Left ventricle myocardium inferior (tissue), 1 donor: ENCODE measurements at regions not wholly inside any gene's neighbourhood (a gene's known extent, or its start where the extent isn't known, plus 50 kb on each side); places are given as distances from the start of the nearest gene placed in this dataset.
A peak's percentile ranks its signal among the peaks of the same experiment; 100 is the strongest.

ENCODE experiments used
- DNase-seq: peaks from one replicate; pipeline ENCODE4 v3.0.0-alpha.2; 2020
- H3K27ac ChIP-seq: fragments of 200-600 bp; replicated peaks from 2 replicates; pipeline ENCODE4 v1.8.0; 2021
- H3K27me3 ChIP-seq: fragments of 200-600 bp; 2 replicates; pipeline ENCODE4 v1.8.0; 2021; ENCODE audit warnings: low read depth
- H3K36me3 ChIP-seq: fragments of 200-600 bp; 2 replicates; pipeline ENCODE4 v1.8.0; 2021
- H3K4me1 ChIP-seq: fragments of 200-600 bp; 2 replicates; pipeline ENCODE4 v1.8.0; 2021
- H3K4me3 ChIP-seq: fragments of 200-600 bp; 2 replicates; pipeline ENCODE4 v1.8.0; 2021; ENCODE audit warnings: mild to moderate bottlenecking, moderate library complexity
- H3K9me3 ChIP-seq: fragments of 200-600 bp; replicated peaks from 2 replicates; pipeline ENCODE4 v1.8.0; 2021
- intact Hi-C: fragments of 100-400 bp; cut with micrococcal nuclease; formaldehyde crosslinking; loops from one replicate; pipeline ENCODE4 v1.11.0; 2022
- TF ChIP-seq, protein P1 (sequence below): fragments of 200-600 bp; IDR thresholded peaks from 2 replicates; pipeline ENCODE4 v1.8.0; 2021; ENCODE audit warnings: antibody characterized with exemption, mild to moderate bottlenecking, borderline replicate concordance
- donor health status: DM: no; HTN: yes; CAD: no; lungs with severe emphysema.

DNA sequence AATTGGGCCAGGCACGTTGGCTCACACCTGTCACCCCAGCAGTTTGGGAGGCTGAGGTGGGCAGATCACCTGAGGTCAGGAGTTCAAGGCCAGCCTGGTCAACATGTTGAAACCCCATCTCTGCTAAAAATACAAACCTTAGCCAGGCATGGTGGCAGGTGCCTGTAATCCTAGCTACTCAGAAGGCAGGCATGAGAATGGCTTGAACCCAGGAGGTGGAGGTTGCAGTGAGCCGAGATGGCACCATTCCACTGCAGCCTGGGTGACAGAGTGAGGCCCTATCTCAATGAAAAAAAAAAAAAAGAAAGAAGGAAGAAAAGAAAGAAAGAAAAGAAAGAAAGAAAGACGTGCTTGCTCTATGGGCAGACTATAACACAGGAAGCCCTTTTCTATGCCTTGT is 84.4 kb downstream of the FOXL1 start:
- TF ChIP-seq, protein P1, sequence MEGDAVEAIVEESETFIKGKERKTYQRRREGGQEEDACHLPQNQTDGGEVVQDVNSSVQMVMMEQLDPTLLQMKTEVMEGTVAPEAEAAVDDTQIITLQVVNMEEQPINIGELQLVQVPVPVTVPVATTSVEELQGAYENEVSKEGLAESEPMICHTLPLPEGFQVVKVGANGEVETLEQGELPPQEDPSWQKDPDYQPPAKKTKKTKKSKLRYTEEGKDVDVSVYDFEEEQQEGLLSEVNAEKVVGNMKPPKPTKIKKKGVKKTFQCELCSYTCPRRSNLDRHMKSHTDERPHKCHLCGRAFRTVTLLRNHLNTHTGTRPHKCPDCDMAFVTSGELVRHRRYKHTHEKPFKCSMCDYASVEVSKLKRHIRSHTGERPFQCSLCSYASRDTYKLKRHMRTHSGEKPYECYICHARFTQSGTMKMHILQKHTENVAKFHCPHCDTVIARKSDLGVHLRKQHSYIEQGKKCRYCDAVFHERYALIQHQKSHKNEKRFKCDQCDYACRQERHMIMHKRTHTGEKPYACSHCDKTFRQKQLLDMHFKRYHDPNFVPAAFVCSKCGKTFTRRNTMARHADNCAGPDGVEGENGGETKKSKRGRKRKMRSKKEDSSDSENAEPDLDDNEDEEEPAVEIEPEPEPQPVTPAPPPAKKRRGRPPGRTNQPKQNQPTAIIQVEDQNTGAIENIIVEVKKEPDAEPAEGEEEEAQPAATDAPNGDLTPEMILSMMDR: no peak
- no peak for DNase-seq
- H3K27me3 ChIP-seq: peaks cover 63% of the 10 kb centered on the region
- H3K4me1 ChIP-seq: peaks cover 19% of the 10 kb centered on the region
- no peak overlapping the region for H3K27ac ChIP-seq
- peaks cover 4% of the 10 kb centered on the region for H3K9me3 ChIP-seq
- H3K4me3 ChIP-seq: no peak overlapping the region
- no peaks in the 10 kb centered on the region for H3K36me3 ChIP-seq
- intact Hi-C loops: no loop called here

DNA sequence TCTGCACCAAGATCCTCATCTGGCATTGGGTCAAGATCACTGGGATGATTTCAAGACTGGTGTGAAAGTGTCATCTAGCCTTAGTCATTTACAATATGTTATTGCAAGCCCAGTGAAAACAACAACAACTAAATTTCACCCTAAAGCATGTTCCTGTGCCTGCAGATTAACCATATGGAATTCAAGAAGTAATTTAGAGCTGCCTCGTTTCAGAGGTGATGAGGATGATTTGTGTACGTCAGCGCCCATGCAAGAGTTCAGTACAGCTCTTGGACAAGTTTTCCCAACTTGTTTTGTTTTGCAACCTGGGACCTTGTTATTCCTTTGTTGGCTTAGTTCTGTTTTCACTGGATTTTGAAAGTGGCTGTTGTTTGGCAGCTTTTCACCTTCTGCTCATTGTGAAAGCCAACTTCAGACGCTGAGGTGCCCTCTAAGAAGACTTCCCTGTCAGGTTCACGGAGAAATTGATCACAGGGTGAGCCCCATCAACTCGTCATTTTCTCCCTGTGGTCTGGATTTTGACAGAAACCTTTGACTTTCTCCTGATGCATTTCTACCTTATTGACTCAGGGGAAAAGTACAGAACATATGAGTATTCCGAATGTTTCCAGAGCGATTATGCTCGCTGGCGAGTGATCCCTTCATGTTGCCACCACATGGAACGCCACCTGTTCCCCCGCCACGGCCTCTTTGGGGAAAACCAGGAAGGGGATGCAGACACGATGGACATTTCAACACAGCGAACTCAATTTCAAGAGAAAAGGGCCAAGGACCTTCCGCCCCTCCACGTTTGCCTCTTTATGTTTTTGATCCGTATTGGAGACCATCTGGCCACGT is 85.6 kb downstream of the FOXL1 start:
- H3K36me3 ChIP-seq: no peaks in the 10 kb centered on the region
- H3K4me1 ChIP-seq: peaks cover 26% of the 10 kb centered on the region
- intact Hi-C loops: no loop called here
- peaks cover 4% of the 10 kb centered on the region for H3K9me3 ChIP-seq
- DNase-seq: no peak
- TF ChIP-seq, protein P1: no peak
- H3K27me3 ChIP-seq: peaks cover 66% of the 10 kb centered on the region
- H3K27ac ChIP-seq: peak overlapping the region; percentile 36
- H3K4me3 ChIP-seq: no peak overlapping the region

DNA sequence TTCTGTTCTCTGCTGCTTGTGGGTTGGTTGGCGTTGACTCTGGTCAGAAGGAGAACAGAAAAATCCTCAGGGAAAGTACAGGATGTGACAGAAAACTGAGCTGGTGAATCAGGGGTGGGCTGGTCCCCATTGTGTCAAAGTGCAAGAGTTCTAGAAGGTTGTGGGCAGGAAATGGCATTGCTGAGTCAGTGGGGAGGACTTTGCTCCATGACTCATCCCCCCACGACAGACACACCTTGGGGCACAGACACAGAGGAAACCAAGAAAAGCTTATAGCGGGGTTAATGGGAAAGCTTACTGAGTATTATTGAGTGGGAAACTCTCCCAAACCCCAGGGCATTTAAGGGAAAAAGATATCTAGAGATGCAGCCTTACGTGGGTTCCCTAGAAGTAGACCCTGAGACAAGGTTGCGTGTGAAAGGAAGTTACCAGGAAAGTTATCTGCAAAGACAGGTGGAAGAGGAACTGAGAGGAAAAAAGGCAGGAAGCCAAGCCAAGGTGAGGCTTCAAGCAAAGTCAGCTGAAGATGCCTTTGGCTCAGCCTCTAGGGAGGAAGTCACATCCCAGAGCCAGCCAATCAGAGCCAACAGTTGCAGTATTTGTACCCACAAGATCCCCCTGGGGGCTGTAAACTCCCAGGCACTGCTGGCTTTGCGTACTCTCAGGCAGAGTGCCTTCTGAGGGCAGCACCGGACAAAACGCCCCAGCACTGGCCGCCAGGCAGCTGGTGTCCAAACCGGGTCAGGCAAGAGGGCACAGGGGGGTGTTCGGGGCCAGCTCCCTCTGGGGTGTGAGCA is 86.4 kb downstream of the FOXL1 start:
- no peak for DNase-seq
- H3K36me3 ChIP-seq: no peaks in the 10 kb centered on the region
- H3K9me3 ChIP-seq: peaks cover 4% of the 10 kb centered on the region
- TF ChIP-seq, protein P1: no peak
- peaks cover 70% of the 10 kb centered on the region for H3K27me3 ChIP-seq
- H3K27ac ChIP-seq: peak overlapping the region; percentile 54
- H3K4me3 ChIP-seq: no peak overlapping the region
- H3K4me1 ChIP-seq: peaks cover 34% of the 10 kb centered on the region
- intact Hi-C loops: no loop called here

DNA sequence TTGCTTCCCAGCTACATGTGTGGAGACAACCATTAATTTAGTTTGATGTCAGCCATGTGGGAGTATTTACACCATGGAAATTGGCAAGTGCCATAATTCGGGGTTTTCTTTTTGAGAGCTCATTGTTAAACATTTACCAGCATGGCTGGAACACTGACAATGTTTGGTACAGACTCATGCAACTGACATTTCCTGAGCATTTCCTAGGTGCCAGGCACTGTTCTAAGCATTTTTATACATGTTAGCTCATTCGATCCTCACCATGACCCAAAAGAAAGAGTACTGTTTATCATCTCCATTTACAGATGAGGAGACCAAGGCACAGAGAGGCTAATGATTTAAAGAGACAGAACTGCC is 86.9 kb downstream of the FOXL1 start:
- no peak for DNase-seq
- Histone ChIP-seq H3K36me3 (no peaks in the 10 kb centered on the region), H3K27ac (peak overlapping the region; percentile 81), H3K27me3 (peaks cover 70% of the 10 kb centered on the region), H3K4me3 (no peak overlapping the region), H3K4me1 (peaks cover 34% of the 10 kb centered on the region), H3K9me3 (no peaks in the 10 kb centered on the region)
- TF ChIP-seq, protein P1: no peak
- intact Hi-C loops: no loop called here

DNA sequence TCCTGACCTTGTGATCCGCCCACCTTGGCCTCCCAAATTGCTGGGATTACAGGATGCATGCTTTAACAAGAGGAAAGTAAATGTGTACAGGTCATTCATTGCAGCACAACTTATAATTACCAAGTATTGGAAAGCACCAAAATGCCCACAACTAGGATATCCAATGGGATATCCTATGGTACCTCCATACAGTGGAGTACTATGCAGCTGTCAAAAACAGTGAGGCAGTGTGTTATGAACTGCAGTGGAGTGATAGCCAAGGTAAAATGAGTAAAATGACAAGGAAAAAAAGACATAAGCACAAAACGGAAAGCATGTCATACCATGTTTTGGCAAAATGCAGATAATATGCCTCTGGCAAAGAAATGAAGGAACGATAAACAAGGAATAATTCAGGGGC is 87.6 kb downstream of the FOXL1 start:
- TF ChIP-seq, protein P1: no peak
- H3K4me1 ChIP-seq: peaks cover 34% of the 10 kb centered on the region
- no peak for DNase-seq
- intact Hi-C loops: no loop called here
- H3K27me3 ChIP-seq: peaks cover 70% of the 10 kb centered on the region
- no peaks in the 10 kb centered on the region for H3K36me3 ChIP-seq
- H3K9me3 ChIP-seq: no peaks in the 10 kb centered on the region
- peak overlapping the region; percentile 81 for H3K27ac ChIP-seq
- no peak overlapping the region for H3K4me3 ChIP-seq
